ENCODE measurements at regions not wholly inside any gene's neighbourhood (a gene's known extent, or its start where the extent isn't known, plus 50 kb on each side); places are given as distances from the start of the nearest gene placed in this dataset.

- Histone ChIP-seq H4K91ac (ENCODE audit: insufficient read depth, low read depth, low read length) (no peak overlapping the region), H2BK120ac (ENCODE audit: low read depth, low read length) (no peak overlapping the region), H3K36me3 (ENCODE audit: control insufficient read depth, insufficient read depth, low read length) (no peaks in the 10 kb centered on the region), H3K79me1 (ENCODE audit: low read depth in 1 of 2, low read length in 2 of 2) (no peaks in the 10 kb centered on the region), H3K27ac (ENCODE audit: insufficient read depth, low read length) (no peak overlapping the region), H2AK5ac (ENCODE audit: low read depth, low read length) (no peak overlapping the region), H2AFZ (replicated peaks; ENCODE audit: low read length, poor library complexity) (no peak overlapping the region), H3K9ac (ENCODE audit: low read depth, low read length) (no peak overlapping the region), H4K8ac (ENCODE audit: low read depth in 2 of 2, low read length in 2 of 2) (no peak overlapping the region), H3K18ac (ENCODE audit: low read depth, low read length) (no peak overlapping the region), H3K4me2 (ENCODE audit: low read depth, low read length) (no peak overlapping the region), H3K9me1 (ENCODE audit: insufficient read depth, low read length) (0 out of 2 replicates have a peak, but pooled peaks cover 3% of the 10 kb centered on the region), H4K5ac (ENCODE audit: low read depth, low read length) (no peak overlapping the region), H3K4me1 (ENCODE audit: control insufficient read depth, insufficient read depth, low read length) (no peaks in the 10 kb centered on the region), H4K20me1 (ENCODE audit: insufficient read depth, low read length) (no peaks in the 10 kb centered on the region), H2BK20ac (ENCODE audit: low read depth, low read length) (no peak overlapping the region), H3K14ac (replicated peaks; ENCODE audit: low read depth, low read length) (no peak overlapping the region), H3K4me3 (ENCODE audit: insufficient read depth, low read depth, low read length) (no peak overlapping the region), H2AK9ac (replicated peaks; ENCODE audit: low read depth, low read length, poor library complexity) (no peak overlapping the region), H2BK5ac (ENCODE audit: low read depth, low read length, poor library complexity, severe bottlenecking) (no peak overlapping the region), H3K4ac (ENCODE audit: low read depth, low read length) (no peak overlapping the region), H2BK15ac (ENCODE audit: low read depth, low read length) (no peak overlapping the region), H3K27me3 (ENCODE audit: control insufficient read depth, insufficient read depth, low read length) (peaks cover 60% of the 10 kb centered on the region), H3K23ac (ENCODE audit: low read depth, low read length) (no peak overlapping the region), H3K56ac (ENCODE audit: extremely low read depth, insufficient read depth, low read length) (no peak overlapping the region), H3K9me3 (ENCODE audit: control insufficient read depth, insufficient read depth, low read length) (0 out of 2 replicates have a peak, but pooled peaks cover 2% of the 10 kb centered on the region)
- intact Hi-C loops (cut with micrococcal nuclease) (no loop called here), in situ Hi-C loops (cut with MboI; ENCODE audit: low sequenced_read_pairs) (no loop called here), dilution Hi-C loops (cut with HindIII; ENCODE audit: low sequenced_read_pairs, unreplicated experiment) (no loop called here)
- POLR2A ChIA-PET (ENCODE audit: unreplicated experiment) = no interaction called here
- no TSS peak for BruUV-seq (replicated peaks)
- no CpG with 5 or more reads among the region's 12 CpGs for WGBS, 2 experiments (ENCODE audit: extremely low coverage in 2 of 2, insufficient read length in 1 of 2)
- no peak for TF ChIP-seq CEBPB (IDR thresholded peaks at IDR 0.05; ENCODE audit: low read depth, low read length)
- TF ChIP-seq MAFK (IDR thresholded peaks at IDR 0.05; ENCODE audit: low read depth, low read length) = no peak
- TF ChIP-seq USF2 (IDR thresholded peaks at IDR 0.05; ENCODE audit: low read depth, low read length) = no peak
- no peak for TF ChIP-seq MAZ (IDR thresholded peaks at IDR 0.05; ENCODE audit: borderline replicate concordance, low read depth, low read length)
- TF ChIP-seq ELK1 (IDR thresholded peaks at IDR 0.05; ENCODE audit: borderline replicate concordance, low read depth, low read length) = no peak
- TF ChIP-seq RAD21 (IDR thresholded peaks at IDR 0.05; ENCODE audit: low read length) = no peak
- no peak for TF ChIP-seq CHD1 (IDR thresholded peaks at IDR 0.05; ENCODE audit: low read depth, low read length)
- no peak for ATAC-seq (ENCODE audit: low read depth)
- CTCF ChIA-PET = no interaction called here
- DNase-seq = no peak
Observed at GRCh38 chr15:69628256-69629093, 175.9 kb downstream of the RPLP1 start.
